Activated CD4-positive, alpha-beta T cell treated with anti-CD3 and anti-CD28 coated beads, Interleukin-2, amount 50 U/mL, for 16 hours (primary cell): ENCODE measurements at regions not wholly inside any gene's neighbourhood (a gene's known extent, or its start where the extent isn't known, plus 50 kb on each side); places are given as distances from the start of the nearest gene placed in this dataset.

ENCODE experiments used
- DNase-seq: peaks from one replicate; pipeline ENCODE4 v3.0.0-alpha.2; 2020

DNA sequence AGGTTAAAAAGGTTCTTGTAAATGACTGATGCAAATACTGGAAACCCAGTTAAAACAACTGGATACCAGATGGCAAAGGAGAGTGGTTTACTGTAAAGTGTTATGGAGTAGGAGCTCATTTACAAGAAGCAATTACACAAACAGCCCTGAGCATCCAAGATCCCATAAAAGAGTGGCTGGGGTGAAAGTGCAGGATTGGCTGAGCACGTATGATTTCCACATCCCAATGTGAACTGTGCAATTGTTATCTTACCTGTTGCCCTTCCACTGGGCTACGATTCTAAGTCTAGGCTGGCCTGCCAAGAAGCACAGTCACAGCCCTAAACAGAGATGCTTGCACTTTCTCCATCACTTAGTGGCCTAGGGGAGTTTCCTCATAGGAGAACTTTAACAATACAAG, 277.6 kb upstream of the RUNX1 start:
- no peak for DNase-seq

DNA sequence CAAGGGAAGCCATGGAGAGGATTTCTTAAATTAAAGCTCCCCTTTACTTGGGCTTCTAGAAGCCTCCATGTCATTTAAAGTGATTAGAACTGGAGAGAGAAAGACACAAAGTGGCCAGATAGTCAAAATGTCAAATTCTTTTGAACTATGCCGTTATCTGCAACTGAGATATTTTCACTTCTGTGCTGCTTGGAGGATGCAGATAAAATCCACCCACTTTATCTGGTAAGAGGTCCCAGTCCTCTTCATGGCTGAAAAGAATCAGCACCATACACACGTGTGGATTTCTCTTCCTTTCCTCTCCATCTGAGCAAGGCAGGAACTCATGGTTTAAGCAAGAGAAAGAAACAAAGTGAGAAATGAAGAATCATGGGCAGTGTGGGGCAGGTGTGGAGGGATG, 276.9 kb upstream of the RUNX1 start:
- DNase-seq = no peak

DNA sequence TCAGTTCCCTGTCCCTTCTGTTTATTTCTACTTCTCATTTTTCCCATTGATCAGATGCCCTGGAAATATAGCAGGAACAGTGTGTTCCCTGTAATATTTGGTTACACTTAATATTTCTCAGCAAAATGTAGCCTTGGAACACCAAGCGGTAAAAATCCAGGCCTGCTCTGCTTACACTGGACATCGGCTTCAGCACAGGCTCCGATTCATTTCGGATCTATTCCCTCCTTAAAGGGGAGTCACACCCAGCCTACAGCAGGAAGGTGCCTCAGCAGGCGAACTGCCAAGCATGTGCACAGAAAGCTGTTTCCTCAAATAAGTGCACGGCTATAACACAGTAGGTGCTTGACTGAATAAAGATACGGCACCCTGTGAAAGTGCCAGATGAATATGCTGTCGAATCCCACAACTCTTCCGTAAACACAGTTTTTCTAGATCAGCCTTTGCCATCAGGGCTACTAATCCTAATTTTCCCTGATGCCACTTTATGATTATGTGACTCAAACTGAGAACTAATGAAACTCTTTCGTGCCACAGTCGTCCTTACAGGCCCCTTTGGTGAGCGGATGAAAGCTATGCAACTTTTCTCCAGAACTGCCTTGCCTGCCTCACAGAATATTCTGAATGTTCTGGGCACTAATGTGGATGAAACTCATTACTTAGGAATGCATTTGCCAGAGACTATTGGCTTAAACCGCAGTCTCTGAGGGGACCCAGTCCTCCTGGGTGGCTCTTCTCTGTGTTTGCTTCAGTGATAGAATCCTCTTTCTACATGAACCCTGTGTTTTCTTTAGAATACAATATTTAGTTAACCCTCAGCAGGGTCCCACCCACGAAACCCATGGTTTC, 275.5 kb upstream of the RUNX1 start:
- no peak for DNase-seq

DNA sequence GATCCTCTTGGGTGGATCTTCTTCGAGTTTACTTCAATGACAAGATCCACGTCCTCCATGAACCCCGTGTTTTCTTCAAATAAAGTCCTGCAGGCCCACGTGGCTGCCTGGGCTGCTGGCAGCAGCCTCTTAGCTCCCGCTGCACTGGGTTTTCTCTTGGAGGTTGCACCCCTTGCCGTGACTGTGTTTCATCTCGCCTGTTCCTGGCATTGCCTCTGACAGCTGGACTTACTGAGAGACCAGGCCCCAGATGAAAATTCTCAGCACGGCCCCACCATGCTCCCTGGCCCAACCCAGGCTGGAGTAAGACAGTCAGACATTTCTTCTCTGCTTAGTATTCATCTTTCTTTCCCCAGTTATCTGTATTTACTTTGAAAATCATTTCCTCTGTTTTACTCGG, 274.8 kb upstream of the RUNX1 start:
- no peak for DNase-seq

DNA sequence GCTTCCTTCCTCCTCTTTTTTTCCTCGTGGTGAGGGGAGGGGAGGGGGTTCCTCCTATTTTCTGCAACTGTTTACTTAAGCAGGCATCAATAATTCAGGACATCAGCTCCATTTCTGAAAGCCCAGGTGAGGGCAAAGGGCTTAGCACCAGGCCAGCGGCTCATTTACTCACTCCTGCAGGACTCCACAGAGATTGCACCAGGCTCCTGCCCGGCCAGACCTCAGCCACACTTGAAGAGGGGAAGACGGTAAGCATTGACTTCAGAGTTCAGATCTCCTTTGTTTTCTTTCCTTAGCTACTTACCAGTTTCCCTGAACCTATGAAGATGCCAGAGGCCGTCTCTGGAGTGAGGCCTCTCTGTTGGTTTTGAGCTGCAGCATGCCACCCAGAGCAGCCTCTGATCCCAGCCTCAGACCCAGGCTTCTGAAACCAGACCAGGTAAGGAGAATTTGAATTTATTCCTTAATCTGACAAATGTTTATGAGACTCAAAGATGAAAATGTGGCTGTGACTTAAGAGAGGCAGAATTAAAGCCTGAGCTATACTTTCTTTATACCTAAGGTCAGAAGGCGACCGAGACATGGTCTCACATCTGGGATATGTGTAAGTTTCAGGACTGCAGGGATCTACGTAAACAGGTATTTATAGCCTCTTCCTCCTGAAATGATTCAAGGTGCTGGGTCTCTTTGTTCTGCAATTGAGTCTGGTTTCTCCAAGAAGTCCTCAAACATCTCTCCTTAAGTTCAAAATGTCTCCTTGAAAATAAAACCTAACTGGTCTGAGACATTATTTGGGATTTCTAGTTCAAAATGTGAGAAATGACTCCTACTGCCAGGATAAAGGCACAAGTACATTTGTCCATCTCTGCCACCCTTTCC, 272.5 kb upstream of the RUNX1 start:
- no peak for DNase-seq

DNA sequence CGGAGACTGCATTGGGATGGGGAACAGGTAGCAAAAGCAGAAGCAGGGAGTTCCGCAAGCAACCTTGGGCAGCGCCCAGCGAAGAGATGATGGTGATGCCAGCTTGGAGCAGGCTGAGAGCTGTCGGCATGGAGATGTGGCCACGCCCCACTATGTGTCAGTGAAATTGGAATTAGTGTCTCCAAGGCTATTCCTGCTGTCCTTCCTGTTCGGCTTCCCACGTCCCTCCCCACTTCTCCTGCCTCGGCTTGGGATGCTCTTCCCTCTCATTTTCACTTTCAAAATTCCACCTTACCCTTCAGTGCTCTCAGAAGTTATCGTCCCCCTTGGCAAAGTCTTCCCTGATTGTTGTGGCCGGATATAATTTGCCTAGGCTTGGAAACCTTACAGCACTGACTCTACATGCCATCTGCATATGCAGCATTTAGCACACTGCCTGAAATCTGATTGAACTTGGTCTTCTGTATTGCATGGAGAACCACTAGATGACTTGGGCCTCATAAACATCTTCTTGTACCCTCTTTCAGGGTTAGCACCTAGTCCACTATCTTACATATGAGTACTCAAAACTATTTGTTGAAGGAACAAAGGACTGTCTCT, 270.7 kb upstream of the RUNX1 start:
- no peak for DNase-seq

DNA sequence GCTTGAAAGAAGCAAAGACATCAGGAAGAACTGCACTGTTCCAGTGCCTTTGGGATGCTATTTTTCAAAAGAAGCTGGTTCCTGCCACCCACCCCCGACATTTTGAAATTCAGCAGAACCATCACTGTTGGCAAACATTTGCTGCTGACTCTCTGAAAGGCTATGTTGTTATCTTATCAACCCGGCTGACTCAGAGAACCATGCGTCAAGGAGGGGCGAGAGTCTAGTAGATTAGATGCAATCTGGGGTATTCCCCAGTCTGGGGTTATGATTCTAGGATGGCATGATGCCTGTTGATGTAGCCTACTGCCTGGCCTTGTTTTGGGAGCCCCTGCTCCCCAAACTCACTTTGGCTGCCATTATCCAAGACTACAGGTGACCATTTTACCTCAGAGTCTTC, 267.8 kb upstream of the RUNX1 start:
- DNase-seq = no peak

DNA sequence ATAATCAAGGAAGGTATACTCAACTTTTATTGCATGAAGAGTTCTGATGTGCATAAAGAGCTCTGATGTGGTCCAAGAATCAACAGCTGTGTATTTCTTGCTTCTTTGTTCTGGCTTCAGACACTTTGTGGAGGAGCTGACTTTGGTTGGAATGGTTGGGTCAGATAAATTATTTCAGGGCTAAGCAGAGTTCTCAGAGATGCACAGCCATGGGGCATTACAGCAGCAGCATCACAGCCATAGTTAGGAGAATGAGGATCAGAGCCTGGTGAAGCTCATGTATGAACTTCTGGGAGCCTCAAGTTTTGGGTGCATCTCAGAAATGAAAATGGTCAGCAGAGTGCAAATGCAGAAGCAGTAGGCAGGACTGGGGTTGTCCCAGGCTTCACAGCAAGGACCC, 267.4 kb upstream of the RUNX1 start:
- no peak for DNase-seq

DNA sequence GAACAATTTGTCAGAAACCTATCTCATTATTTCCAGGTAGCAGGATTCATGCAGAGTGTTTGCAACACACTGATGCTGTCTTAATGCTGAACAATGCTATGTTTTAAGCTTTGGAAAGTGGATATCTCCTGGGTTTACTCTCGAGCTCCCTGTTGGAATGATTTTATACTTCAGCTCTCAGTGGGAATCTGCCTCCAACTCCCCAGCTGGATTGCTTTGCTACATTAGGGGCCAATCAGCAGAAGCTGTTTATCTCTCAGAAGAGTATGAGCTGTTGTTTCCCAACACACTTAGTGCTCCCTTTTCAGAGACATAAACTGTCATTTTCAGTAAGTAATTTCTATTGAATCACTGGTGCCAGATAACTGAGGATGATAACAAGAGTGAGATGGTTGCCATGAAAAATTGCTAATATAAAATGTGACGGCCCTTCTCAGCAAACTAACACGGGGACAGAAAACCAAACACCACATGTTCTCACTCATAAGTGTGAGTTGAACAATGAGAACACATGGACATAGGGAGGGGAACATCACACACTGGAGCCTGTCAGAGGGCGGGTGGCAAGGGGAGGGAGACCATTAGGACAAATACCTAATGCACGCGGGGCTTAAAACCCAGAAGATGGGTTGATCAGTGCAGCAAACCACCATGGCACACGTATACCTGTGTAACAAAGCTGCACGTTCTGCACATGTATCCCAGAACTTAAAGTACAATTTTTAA, 265.9 kb upstream of the RUNX1 start:
- DNase-seq = no peak

DNA sequence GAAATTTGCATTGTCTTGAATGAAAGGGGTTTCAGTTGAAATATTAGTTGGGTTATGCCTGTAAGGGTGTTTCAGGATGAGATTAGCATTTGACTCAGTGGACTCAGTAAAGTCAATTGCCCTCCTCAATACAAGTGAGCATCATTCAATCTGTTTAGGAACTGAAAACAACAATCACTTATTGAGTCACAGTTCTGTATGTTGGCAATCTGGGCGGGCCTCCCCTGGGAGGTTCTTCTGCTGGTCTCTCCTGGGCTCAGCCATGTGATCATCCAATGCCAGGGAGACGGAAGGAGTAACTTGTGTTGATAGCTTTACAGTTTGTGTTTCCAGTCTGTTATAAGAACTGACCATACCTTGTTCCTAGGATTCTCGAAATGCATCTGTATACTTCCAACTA, 262.9 kb upstream of the RUNX1 start:
- no peak for DNase-seq

DNA sequence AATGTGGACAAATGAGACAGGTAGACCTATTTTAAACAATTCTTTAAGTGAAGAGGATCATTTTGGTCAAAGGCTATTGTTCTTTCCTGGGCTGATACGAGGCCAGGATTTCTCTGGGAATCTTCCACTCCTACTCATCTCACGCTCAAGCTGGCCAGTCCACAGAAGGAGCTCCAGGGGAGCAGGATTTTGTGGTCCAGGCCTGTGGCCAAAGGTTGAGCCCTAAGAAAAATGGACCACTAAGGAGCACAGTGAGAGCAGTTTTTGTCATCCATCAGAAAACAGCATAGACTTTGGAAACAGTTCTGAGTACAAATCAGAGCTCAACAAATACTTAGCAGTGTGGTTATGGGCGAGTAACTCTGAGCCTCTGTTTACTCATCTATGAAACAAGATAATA, 260.2 kb upstream of the RUNX1 start:
- DNase-seq = no peak

DNA sequence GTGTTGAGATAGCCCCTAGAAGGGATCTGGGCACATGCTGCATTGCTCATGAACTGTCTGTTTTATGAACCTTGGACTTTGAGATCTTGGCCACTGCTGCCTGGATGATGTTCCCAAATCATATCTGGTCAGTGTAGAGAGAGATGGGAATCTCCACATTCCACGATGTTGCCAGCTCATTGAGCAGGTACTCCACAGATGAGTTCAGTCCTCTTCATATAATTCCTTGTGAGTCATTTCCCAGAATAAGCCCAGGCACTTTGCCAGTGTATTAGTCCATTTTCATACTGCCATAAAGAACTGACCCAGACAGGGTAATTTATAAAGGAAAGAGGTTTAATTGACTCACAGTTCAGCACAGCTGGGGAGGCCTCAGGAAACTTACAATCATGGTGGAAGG, 254.0 kb upstream of the RUNX1 start:
- DNase-seq = no peak

DNA sequence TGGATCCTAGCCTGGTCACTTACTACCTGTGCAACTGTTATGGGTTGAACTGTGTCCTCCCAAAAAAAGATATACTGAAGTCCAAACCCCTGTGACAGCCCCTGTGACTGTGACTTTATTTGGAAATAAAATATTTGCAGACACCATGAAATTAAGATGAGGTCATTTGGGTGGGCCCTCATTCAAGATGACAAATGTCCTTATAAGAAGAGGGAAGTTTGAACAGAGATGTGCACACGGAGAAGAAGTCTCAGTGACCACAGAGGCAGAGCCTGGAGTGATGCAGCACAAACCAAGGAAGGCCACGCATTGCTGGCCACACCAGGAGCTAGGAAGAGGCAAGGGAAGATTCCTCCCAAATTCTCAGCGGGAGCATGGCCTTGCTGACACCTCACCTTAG, 249.7 kb upstream of the RUNX1 start:
- no peak for DNase-seq

DNA sequence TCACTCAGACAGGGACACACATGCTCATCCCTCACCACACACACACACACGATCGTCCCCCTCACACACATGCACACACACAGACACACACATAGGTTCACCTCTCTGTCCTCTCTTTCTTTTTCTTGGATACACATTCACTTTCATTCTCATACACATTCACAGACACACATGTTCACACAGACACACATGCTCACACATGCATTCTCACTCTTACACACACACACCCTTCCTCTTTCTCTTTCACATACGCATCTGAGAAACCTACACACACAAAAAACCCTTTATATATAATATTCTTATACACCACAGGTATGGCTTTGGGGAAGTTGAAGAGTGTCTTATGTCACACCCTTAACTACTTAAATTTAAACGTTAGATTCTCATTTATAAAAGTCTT, 248.6 kb upstream of the RUNX1 start:
- DNase-seq = no peak

DNA sequence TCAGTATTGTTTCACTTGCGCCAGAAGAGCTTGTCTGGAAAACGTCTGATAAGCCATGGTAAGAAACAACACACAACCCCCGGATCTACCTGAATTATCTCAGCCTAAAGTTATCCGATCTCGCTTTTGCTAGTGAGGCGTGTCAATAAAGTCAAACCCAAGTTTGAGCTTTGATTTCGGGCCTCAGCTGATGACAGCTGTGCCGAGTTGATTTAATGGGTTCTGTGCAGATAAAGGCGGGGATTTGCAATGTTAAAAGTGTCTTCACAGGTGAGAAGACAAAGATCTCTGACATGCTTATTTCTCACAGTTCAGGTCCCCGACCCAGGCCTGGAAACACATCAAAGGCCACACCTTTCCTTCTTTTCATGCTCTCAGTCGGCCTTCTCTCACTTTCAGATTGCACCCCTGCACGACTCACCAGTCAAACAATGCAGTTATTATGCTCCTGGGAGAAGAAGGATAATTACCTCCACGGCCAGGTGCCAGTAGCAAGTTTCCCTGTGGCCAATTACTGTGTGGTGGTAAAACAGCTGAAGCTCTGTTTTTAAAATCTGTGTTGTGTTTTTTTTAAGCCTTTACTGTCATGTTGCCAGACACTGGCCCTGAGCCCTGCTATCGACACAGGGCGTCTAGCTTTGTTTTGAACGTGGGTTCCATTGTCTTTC, 245.3 kb upstream of the RUNX1 start:
- no peak for DNase-seq

DNA sequence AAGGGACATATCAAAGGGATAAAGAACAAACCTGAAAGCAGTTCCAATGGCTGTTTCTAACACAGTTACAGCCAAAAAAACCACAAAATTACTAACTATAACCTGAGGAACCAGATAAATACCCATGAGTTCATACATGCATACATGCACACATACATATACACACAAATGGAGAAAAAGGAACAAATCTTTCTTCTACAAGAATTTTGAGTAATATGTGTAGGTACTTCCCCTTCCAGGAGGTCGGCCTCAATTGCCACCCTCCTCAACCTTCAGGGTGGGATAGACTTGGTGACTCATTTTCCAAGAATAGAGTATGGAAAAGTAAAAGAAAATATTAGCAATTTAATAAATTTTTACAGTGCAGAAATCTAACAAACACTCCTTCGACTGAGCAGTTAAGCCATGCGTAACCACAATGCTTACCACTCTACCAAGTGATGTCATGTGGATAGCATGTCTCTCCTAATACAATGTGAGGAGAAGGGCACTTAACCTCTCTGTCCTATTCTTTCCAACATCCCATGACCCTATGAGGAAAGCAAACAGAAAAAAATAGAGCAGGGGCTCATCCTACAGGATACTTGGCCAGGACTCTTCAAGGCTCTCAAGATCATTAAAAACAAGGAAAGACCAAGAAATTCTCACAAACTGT, 243.0 kb upstream of the RUNX1 start:
- DNase-seq = no peak

DNA sequence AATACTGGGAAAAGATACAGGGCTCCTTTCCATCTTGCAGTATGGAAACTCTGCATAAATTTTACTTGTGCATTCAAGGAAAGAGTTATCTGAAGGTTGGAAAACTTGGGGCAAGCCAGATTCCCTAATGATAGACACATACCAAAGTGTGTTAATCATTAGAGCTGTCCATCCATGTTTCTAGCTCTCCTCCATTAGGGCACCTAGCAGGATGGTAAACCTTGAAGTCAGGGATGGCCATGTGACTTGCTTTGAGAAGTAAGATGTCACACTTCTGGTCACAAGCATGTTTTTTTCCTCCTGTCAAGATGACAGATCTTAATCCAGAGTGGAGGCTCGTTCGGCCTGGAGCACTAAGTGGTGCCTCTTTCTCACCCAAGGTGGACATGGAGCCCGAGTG, 241.9 kb upstream of the RUNX1 start:
- DNase-seq = no peak

DNA sequence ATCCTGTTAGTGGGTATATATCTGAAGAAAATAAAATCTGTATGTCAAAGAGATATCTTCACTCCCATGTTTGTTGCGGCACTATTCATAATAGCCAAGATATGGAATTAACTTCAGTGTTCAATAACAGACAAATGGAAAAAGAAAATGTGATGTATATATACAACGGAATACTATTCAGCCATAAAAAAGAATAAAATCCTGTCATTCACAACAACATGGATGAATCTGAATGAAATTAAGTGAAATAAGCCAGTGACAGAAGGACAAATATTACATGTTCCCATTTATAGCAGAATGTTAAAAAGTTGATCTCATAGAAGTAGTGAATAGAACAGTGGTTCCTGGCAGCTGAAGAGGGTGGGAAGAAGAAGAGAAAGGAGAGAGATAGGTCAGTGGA, 239.1 kb upstream of the RUNX1 start:
- no peak for DNase-seq

DNA sequence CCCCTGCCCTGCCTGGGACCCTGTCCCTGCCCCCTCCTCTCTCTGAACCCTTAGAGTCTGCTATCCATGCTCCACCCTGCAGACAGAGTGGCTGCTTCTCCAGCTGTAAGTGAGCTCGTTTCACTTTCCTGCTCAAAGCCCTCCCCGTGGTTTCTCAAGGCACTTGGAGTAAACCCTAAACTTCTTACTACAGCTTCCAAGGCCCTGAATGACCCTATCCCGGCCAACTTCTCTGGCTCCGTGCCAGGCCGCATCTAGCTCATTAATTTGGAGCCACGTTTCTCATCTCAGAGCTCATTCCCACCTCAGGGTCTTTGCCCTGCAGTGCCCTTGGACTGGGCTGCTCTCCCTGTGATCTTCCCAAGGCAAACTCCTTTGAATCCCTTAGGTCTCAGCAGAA, 235.1 kb upstream of the RUNX1 start:
- no peak for DNase-seq

DNA sequence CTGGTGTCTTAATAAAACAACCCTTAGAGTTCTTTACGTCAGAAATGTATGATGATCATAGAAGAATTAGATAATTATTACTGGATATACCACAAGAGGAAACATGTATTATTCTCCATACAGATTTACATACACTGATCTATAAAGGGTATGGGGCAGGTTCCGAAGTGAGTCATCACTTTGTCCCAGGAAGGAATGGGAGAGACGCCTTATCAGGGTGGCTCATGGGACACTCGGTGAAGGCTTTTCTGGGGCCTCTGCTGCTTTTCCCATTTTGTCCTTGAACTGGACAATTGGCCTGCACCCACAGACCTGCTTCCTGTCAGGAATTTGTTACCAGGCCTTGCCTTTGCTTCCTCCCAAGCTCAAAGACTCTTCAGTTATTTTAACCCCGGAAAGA, 233.8 kb upstream of the RUNX1 start:
- DNase-seq = no peak

DNA sequence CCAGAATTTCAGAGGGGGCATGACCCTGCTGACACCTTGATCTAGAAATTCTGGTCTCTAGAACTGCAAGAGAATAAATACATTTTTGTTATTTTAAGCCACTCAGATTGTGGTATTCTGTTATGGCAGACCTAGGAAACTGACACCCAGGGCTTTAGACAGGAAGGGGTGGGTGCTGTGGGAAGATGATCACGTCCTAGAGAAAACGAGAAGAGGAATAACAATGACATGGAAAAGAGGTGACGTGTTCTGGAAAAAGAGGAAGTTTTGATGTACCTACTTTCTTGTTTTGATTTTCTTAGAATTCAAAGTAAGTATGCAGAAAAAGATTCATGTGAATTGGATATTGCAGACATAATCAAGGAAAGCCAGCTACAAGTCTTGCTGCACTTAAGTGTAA, 232.9 kb upstream of the RUNX1 start:
- DNase-seq = no peak

DNA sequence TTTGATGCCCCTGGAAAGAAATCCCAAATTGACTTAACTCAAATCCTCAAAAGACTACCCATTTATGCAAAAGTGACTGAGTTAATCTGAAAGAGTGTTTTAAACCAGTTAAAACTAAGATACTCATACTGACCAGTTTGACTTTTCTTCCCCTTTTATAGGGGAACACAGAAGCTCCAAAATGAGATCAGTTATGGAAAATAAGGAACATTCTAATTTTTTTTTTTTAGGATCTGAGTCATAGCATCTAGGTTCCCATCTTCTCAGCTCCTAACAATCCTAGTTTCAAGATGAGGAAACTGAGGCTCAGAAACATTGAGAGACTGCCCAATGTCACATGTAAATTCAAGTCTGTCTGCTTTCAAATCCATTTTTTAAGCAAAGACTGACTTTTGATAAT, 231.1 kb upstream of the RUNX1 start:
- no peak for DNase-seq
